Upper lobe of left lung (tissue), 6 donors: ENCODE measurements at regions not wholly inside any gene's neighbourhood (a gene's known extent, or its start where the extent isn't known, plus 50 kb on each side); places are given as distances from the start of the nearest gene placed in this dataset.

Source experiments
- ATAC-seq, 2 donors: fragments of 200-7000 bp; cut with Tn5 transposase; one replicate each; pipeline ENCODE4 v1.9.1; 2022; ENCODE audit warnings: mild to moderate bottlenecking in 2 of 2, moderate library complexity in 2 of 2; ENCODE audit not compliant: low FRiP score in 2 of 2
- DNase-seq, 2 donors: peaks; one replicate each; pipeline ENCODE4 v3.0.0-alpha.2; 2019 to 2020
- H3K27ac ChIP-seq, 4 donors: fragments of 200-600 bp; sonication (generic); one replicate each; pipeline ENCODE4 v1.5.1; 2016 to 2019
- H3K27me3 ChIP-seq, 4 donors: fragments of 200-600 bp; sonication (generic); one replicate each; pipeline ENCODE4 v1.5.1; 2017 to 2019
- H3K36me3 ChIP-seq, 4 donors: fragments of 200-600 bp; sonication (generic); one replicate each; pipeline ENCODE4 v1.5.1; 2016 to 2019
- H3K4me1 ChIP-seq, 4 donors: fragments of 200-600 bp; sonication (generic); one replicate each; pipeline ENCODE4 v1.5.1; 2018 to 2019
- H3K4me3 ChIP-seq, 4 donors: fragments of 200-600 bp; sonication (generic); one replicate each; pipeline ENCODE4 v1.5.1; 2017 to 2019; ENCODE audit warnings: mild to moderate bottlenecking in 2 of 4, moderate library complexity in 1 of 4
- H3K9me3 ChIP-seq, 4 donors: fragments of 200-600 bp; sonication (generic); one replicate each; pipeline ENCODE4 v1.5.1; 2018 to 2019
- EP300 ChIP-seq, 4 donors: sonication (generic); formaldehyde crosslinking; IDR thresholded peaks; one replicate each; pipeline ENCODE4 v1.5.1; 2017; ENCODE audit warnings: antibody characterized with exemption in 4 of 4, control low read depth in 2 of 4
- POLR2A ChIP-seq, 4 donors: fragments of 450-650 bp; IDR thresholded peaks; one replicate each; pipeline ENCODE4 v1.5.1; 2016 to 2017; ENCODE audit warnings: antibody characterized with exemption in 4 of 4, mild to moderate bottlenecking in 2 of 4
- POLR2AphosphoS5 ChIP-seq, 2 donors: sonication (generic); formaldehyde crosslinking; IDR thresholded peaks; one replicate each; pipeline ENCODE4 v1.5.1; 2017; ENCODE audit warnings: antibody characterized with exemption in 2 of 2
- WGBS, 2 donors: methylation state at CpG; one replicate each; pipeline ENCODE4 v1.1.5; 2017 to 2018; 5-methylcytosine and 5-hydroxymethylcytosine counted together
- TF ChIP-seq, protein P1 (sequence below), 6 experiments: fragments of 450-650 bp in 4 of 6; fragments of 200-600 bp in 2 of 6; sonication (generic) in 2 of 6; IDR thresholded peaks; one replicate each; pipeline ENCODE4 v1.5.1; 2016 to 2019; ENCODE audit warnings: antibody characterized with exemption in 6 of 6
- donor health status: DM: no; HTN: no; CAD: no; lungs with moderate emphysema.
- donor health status: DM: no; HTN: yes; CAD: no; lungs with severe emphysema.

DNA sequence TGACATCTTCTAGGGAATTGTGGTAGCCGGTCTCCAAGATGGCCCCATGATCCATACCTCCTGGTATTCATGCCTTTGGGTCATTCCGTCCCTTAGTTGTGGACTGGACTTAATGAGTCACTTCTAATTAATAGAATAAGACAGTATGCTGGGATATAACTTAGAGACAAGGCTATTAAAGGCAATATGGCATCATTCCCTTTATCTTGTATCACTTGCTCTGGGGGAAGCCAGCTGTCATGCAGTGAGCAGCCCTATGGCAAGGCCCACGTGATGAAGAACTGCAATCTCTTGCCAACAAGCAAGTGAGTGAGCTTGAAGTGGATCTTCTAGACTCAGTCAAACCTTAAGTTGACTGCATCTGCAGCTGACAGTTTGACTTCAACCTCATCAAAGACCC lies 97.8 kb upstream of the MED13 start:
- Histone ChIP-seq H3K27ac (no peak overlapping the region), H3K9me3 (no peaks in the 10 kb centered on the region), H3K27me3 (no peaks in the 10 kb centered on the region), H3K36me3 (no peaks in the 10 kb centered on the region), H3K4me1 (no peaks in the 10 kb centered on the region), H3K4me3 (no peak overlapping the region)
- WGBS, 2 donors = 86 to 87% methylated on average over 3 of the region's 3 CpGs
- ATAC-seq = no peak
- no peak for DNase-seq
- TF ChIP-seq POLR2A (IDR thresholded peaks at IDR 0.05) (no peak), EP300 (IDR thresholded peaks at IDR 0.05) (no peak), POLR2AphosphoS5 (IDR thresholded peaks at IDR 0.05) (no peak)
- TF ChIP-seq, protein P1, sequence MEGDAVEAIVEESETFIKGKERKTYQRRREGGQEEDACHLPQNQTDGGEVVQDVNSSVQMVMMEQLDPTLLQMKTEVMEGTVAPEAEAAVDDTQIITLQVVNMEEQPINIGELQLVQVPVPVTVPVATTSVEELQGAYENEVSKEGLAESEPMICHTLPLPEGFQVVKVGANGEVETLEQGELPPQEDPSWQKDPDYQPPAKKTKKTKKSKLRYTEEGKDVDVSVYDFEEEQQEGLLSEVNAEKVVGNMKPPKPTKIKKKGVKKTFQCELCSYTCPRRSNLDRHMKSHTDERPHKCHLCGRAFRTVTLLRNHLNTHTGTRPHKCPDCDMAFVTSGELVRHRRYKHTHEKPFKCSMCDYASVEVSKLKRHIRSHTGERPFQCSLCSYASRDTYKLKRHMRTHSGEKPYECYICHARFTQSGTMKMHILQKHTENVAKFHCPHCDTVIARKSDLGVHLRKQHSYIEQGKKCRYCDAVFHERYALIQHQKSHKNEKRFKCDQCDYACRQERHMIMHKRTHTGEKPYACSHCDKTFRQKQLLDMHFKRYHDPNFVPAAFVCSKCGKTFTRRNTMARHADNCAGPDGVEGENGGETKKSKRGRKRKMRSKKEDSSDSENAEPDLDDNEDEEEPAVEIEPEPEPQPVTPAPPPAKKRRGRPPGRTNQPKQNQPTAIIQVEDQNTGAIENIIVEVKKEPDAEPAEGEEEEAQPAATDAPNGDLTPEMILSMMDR (IDR thresholded peaks at IDR 0.05) = no peak

DNA sequence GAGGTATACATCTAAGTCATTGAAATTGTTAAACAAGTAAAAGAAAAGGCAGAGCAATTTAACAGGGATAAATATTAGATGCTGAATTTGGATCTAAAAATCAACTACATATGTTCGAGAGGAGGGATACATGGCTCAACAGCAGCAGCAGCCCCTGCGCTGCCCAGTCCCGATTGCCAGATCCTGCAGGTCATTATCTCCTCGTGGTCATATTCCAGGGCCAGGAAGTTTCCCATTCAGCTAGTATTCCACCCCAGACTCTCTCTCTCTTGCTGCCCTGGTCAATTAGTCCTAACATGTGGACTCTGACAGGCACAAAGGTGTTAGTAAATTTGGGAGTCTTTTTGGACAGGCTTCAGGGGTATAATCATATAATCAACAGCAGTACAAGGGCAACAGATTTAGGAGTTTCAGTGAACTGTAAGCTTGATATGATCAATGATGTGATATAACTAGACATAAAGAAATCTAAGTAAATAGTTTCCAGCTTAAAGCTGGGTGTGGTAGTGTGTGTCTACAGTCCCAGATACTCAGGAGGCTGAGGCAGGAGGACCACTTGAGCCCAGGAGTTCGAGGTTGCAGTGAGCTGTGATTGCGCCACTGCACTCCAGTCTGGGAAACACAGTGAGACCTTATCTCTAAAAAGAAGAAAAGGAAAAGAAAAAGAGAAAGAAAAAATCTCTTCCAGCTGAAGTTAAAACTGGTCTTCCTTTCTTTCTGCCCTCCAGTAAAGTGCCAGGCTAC lies 96.5 kb upstream of the MED13 start:
- Histone ChIP-seq H3K27ac (no peak overlapping the region), H3K36me3 (no peaks in the 10 kb centered on the region), H3K9me3 (no peaks in the 10 kb centered on the region), H3K4me3 (no peak overlapping the region), H3K4me1 (no peaks in the 10 kb centered on the region), H3K27me3 (no peaks in the 10 kb centered on the region)
- ATAC-seq = no peak
- TF ChIP-seq POLR2AphosphoS5 (IDR thresholded peaks at IDR 0.05) = no peak
- TF ChIP-seq POLR2A (IDR thresholded peaks at IDR 0.05) = no peak
- TF ChIP-seq, protein P1 (IDR thresholded peaks at IDR 0.05) = no peak
- no peak for TF ChIP-seq EP300 (IDR thresholded peaks at IDR 0.05)
- 70 to 80% methylated on average over 6 of the region's 6 CpGs for WGBS, 2 donors
- DNase-seq = no peak

DNA sequence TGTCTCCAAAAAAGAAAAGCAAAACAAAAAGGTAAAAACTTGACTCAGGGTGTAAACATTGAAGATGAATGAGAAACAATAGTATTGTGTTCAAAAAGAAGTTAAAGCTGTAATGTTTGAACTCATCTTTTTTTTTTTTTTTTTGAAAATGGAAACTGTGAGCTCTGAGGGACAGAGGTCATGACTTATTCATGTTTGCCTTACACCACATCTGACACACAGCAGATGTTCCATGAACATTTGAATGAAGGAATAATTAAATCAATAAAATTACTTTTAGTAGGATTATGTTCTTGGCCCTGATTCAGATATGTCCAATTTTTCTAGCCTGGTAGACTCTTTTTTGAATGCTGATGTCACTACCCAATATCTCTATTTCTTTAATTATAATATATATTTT lies 95.7 kb upstream of the MED13 start:
- H3K4me3 ChIP-seq = no peak overlapping the region
- H3K36me3 ChIP-seq = no peaks in the 10 kb centered on the region
- DNase-seq = no peak
- no peak overlapping the region for H3K27ac ChIP-seq
- no peaks in the 10 kb centered on the region for H3K4me1 ChIP-seq
- ATAC-seq = no peak
- no peak for TF ChIP-seq POLR2A (IDR thresholded peaks at IDR 0.05)
- no peak for TF ChIP-seq POLR2AphosphoS5 (IDR thresholded peaks at IDR 0.05)
- TF ChIP-seq, protein P1 (IDR thresholded peaks at IDR 0.05) = no peak
- TF ChIP-seq EP300 (IDR thresholded peaks at IDR 0.05) = no peak
- H3K27me3 ChIP-seq = no peaks in the 10 kb centered on the region
- no peaks in the 10 kb centered on the region for H3K9me3 ChIP-seq

DNA sequence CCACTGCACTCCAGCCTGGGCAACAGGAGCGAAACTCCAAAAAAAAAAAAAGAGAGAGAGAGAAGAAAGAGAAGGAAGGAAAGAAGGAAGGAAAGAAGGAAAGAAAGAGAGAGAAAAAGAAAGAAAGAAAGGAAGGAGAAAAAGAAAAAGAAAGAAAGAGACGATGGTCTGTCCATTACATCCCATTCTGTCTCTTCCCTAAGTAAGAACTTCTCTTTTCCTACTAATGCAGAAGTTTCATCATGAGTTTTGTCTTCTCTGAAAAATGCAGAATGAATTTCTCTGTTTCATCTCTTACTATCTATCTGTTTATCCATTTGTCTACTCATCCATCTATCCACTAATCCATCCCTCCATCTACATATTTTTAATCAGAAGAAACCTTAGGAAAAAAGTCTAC lies 94.9 kb upstream of the MED13 start:
- no peak for DNase-seq
- Histone ChIP-seq H3K27me3 (no peaks in the 10 kb centered on the region), H3K27ac (no peak overlapping the region), H3K4me3 (no peak overlapping the region), H3K9me3 (no peaks in the 10 kb centered on the region), H3K36me3 (no peaks in the 10 kb centered on the region), H3K4me1 (no peaks in the 10 kb centered on the region)
- 89 to 92% methylated on average over 2 of the region's 2 CpGs for WGBS, 2 donors
- no peak for ATAC-seq
- TF ChIP-seq, protein P1 (IDR thresholded peaks at IDR 0.05) = no peak
- no peak for TF ChIP-seq POLR2A (IDR thresholded peaks at IDR 0.05)
- TF ChIP-seq POLR2AphosphoS5 (IDR thresholded peaks at IDR 0.05) = no peak
- TF ChIP-seq EP300 (IDR thresholded peaks at IDR 0.05) = no peak

DNA sequence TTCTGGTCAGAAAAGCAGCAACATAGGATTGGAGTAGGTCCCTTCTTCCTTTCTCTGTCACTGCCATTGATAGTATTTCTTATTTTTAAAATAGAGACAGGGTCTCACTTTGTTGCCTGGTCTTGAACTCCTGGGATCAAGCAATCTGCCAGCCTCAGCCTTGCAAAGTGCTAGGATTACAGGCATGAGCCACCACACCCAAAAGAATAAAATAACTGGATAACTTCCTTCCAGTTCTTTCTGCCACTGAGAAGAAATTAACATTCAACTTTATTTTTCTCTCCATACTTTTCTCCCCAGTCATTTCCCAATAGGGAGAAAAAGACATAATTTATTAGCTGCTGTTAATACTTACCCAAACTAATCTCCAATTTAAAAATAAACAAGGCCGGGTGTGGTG lies 91.9 kb upstream of the MED13 start:
- ATAC-seq = no peak
- WGBS, 2 donors = 46 to 68% methylated on average over 1 of the region's 1 CpG

More for the DNA sequence above, 91.9 kb upstream of the MED13 start:
- no peak overlapping the region for H3K27ac ChIP-seq
- TF ChIP-seq, protein P1 (IDR thresholded peaks at IDR 0.05) = no peak
- no peak for TF ChIP-seq POLR2AphosphoS5 (IDR thresholded peaks at IDR 0.05)
- TF ChIP-seq EP300 (IDR thresholded peaks at IDR 0.05) = no peak
- TF ChIP-seq POLR2A (IDR thresholded peaks at IDR 0.05) = no peak
- H3K9me3 ChIP-seq = no peaks in the 10 kb centered on the region
- no peaks in the 10 kb centered on the region for H3K27me3 ChIP-seq
- H3K4me3 ChIP-seq = no peak overlapping the region
- H3K36me3 ChIP-seq = no peaks in the 10 kb centered on the region
- DNase-seq = no peak
- H3K4me1 ChIP-seq = no peaks in the 10 kb centered on the region
